HAP-1 (cell line): ENCODE measurements at regions not wholly inside any gene's neighbourhood (a gene's known extent, or its start where the extent isn't known, plus 50 kb on each side); places are given as distances from the start of the nearest gene placed in this dataset.
"Not testable (repeated sequence)": the region's sequence is repeated elsewhere in the genome, so short reads cannot be mapped to it uniquely, and the experiment has no call there.

ENCODE experiments used
- DNase-seq, 2 experiments: peaks; one replicate each; pipeline ENCODE4 v3.0.0-alpha.2; 2016 to 2020; ENCODE audit warnings: low spot score in 2 of 2
- H3K27me3 ChIP-seq: fragments of 250-450 bp; sonication (Bioruptor Pico); 2 replicates; pipeline ENCODE4 v1.5.1; 2020; ENCODE audit warnings: low read depth, mild to moderate bottlenecking, moderate library complexity
- H3K36me3 ChIP-seq: fragments of 250-450 bp; sonication (Bioruptor Pico); replicated peaks from 2 replicates; pipeline ENCODE4 v1.5.1; 2020; ENCODE audit warnings: mild to moderate bottlenecking
- H3K4me1 ChIP-seq: fragments of 250-450 bp; sonication (Bioruptor Pico); 2 replicates; pipeline ENCODE4 v1.5.1; 2020; ENCODE audit warnings: mild to moderate bottlenecking
- H3K4me3 ChIP-seq: fragments of 250-450 bp; sonication (Bioruptor Pico); 2 replicates; pipeline ENCODE4 v1.5.1; 2020; ENCODE audit warnings: mild to moderate bottlenecking, moderate library complexity
- H3K9me3 ChIP-seq: fragments of 250-450 bp; sonication (Bioruptor Pico); 2 replicates; pipeline ENCODE4 v1.5.1; 2020; ENCODE audit warnings: mild to moderate bottlenecking, moderate library complexity
- in situ Hi-C: fragments of 300-500 bp; cut with MboI; formaldehyde crosslinking; loops from 3 replicates; pipeline ENCODE4 v1.14.3; 2020; ENCODE audit warnings: low sequenced_read_pairs, inconsistent platforms, mixed read lengths

DNA sequence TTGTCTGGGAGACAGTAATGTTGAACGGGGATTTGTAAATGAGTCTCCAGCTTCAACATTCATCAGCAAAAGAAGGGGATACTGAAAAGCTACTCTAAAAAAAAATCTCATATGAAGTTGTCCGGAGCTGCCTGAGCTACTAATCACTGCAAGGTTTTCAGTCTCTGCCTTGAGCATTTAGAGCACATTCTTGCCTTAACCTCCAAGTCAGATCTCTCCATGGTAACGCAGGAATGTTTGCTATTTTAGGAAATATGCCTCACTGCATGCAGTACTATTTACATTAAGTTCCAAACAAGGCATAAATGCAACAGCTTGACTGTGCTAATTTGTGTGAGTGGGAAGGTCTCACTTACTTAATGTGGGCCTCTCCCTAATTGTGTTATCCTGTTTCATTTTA lies 152.8 kb downstream of the NBPF8 start:
- in situ Hi-C loops, H3K4me3 ChIP-seq: not testable (repeated sequence)

DNA sequence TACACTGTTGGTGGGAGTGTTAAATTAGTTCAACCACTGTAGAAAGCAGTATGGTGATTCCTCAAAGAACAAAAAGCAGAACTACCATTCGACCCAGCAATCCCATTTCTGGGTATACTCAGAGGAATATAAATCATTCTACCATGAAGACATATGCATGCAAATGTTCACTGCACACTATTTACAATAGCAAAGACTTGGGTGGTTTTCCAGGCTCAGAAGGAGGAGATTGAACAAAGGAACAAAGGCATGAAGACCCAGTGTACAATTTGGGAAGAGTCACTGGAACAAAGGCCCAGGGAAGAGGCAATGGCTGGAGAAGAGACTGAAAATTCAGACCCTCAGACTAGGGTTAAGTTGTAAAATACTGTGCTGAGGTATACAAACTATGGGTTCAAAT lies 148.5 kb upstream of the NBPF26 start:
- in situ Hi-C loops, DNase-seq, H3K36me3 ChIP-seq: not testable (repeated sequence)

More for the DNA sequence above, 152.8 kb downstream of the NBPF8 start:
- not testable (repeated sequence) for H3K36me3 ChIP-seq, H3K9me3 ChIP-seq, H3K27me3 ChIP-seq, DNase-seq, H3K4me1 ChIP-seq

DNA sequence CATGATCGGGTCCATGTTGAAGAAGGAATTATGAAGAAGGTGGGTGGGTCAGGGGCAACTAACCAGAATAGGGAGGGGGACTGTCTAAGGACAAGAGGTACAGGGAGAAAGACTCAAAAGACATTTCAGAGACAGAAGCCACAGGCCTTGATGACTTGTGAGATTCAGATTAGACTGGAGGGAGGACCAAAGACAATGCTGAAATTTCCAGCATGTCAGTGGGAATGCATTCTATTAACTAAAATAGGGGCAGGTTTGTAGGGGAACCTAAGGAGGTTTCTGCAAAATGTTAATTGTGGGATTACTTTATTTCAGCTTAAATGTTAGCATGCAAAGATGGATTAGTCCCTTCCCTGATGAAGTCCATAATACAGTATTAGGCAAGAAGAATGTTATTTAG lies 141.6 kb upstream of the NBPF26 start:
- DNase-seq, H3K4me3 ChIP-seq, H3K36me3 ChIP-seq, in situ Hi-C loops, H3K27me3 ChIP-seq, H3K4me1 ChIP-seq, H3K9me3 ChIP-seq: not testable (repeated sequence)

More for the DNA sequence above, 148.5 kb upstream of the NBPF26 start:
- not testable (repeated sequence) for H3K9me3 ChIP-seq, H3K4me3 ChIP-seq, H3K27me3 ChIP-seq, H3K4me1 ChIP-seq

GRCh38 chr1:120586053-120586452 lies 137.7 kb upstream of the NBPF26 start:
- H3K27me3 ChIP-seq, in situ Hi-C loops, DNase-seq, H3K36me3 ChIP-seq, H3K9me3 ChIP-seq, H3K4me3 ChIP-seq, H3K4me1 ChIP-seq: not testable (repeated sequence)

GRCh38 chr1:120588811-120589210 lies 134.9 kb upstream of the NBPF26 start:
- H3K36me3 ChIP-seq, DNase-seq, H3K4me3 ChIP-seq, H3K9me3 ChIP-seq, H3K27me3 ChIP-seq, in situ Hi-C loops, H3K4me1 ChIP-seq: not testable (repeated sequence)

GRCh38 chr1:120591774-120592173 lies 132.0 kb upstream of the NBPF26 start:
- H3K27me3 ChIP-seq, in situ Hi-C loops: not testable (repeated sequence)

GRCh38 chr1:120592943-120593342 lies 130.8 kb upstream of the NBPF26 start:
- DNase-seq, H3K4me3 ChIP-seq, H3K4me1 ChIP-seq, in situ Hi-C loops, H3K27me3 ChIP-seq, H3K36me3 ChIP-seq, H3K9me3 ChIP-seq: not testable (repeated sequence)

More at GRCh38 chr1:120591774-120592173, 132.0 kb upstream of the NBPF26 start:
- H3K4me3 ChIP-seq, H3K36me3 ChIP-seq, DNase-seq, H3K4me1 ChIP-seq, H3K9me3 ChIP-seq: not testable (repeated sequence)

- in situ Hi-C loops, H3K9me3 ChIP-seq, H3K27me3 ChIP-seq, H3K4me3 ChIP-seq, H3K36me3 ChIP-seq, H3K4me1 ChIP-seq, DNase-seq: not testable (repeated sequence)
These were observed 130.1 kb upstream of the NBPF26 start for GRCh38 chr1:120593648-120594047.

DNA sequence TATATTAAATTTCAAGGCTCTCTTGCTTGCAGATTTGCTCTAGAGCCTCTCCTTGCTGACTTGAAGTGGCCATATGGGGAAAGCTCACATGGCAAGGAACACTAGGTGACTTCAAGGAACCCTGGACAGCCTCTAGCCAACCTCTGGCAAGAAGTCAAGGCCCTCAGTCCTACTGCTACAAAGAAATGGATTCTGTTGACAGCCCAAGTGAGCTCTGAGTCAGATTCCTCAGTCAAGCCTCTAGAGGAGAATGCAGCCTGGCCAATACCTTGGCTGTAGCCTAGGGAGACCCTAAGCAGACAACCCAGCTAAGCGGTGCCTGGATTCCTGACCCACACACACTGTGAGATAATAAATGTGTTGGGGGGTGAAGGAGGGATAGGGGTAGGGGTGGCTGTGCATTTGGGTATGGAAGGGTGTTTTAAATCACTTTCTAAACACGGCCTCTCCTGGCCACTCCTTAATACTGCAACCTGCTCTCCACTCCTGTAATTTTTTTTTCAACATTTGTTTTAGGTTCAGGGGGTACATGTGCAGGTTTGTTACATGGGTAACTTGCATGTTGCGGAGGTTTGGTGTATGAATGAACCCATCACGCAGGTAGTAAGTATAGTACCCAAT lies 125.3 kb upstream of the NBPF26 start:
- DNase-seq, in situ Hi-C loops, H3K27me3 ChIP-seq: not testable (repeated sequence)

GRCh38 chr1:120599511-120599910 lies 124.2 kb upstream of the NBPF26 start:
- in situ Hi-C loops: not testable (repeated sequence)

More for the DNA sequence above, 125.3 kb upstream of the NBPF26 start:
- H3K9me3 ChIP-seq, H3K36me3 ChIP-seq, H3K4me1 ChIP-seq, H3K4me3 ChIP-seq: not testable (repeated sequence)

GRCh38 chr1:120600442-120601041 lies 123.2 kb upstream of the NBPF26 start:
- DNase-seq, in situ Hi-C loops, H3K9me3 ChIP-seq, H3K27me3 ChIP-seq, H3K4me3 ChIP-seq, H3K4me1 ChIP-seq, H3K36me3 ChIP-seq: not testable (repeated sequence)

More at GRCh38 chr1:120599511-120599910, 124.2 kb upstream of the NBPF26 start:
- H3K4me1 ChIP-seq, H3K27me3 ChIP-seq, DNase-seq, H3K36me3 ChIP-seq, H3K4me3 ChIP-seq, H3K9me3 ChIP-seq: not testable (repeated sequence)

GRCh38 chr1:120607882-120608281 lies 115.9 kb upstream of the NBPF26 start:
- H3K4me3 ChIP-seq, in situ Hi-C loops, H3K4me1 ChIP-seq, H3K36me3 ChIP-seq, DNase-seq, H3K9me3 ChIP-seq, H3K27me3 ChIP-seq: not testable (repeated sequence)

- H3K4me1 ChIP-seq, H3K9me3 ChIP-seq, H3K4me3 ChIP-seq, DNase-seq, H3K36me3 ChIP-seq, H3K27me3 ChIP-seq, in situ Hi-C loops: not testable (repeated sequence)
These were observed 115.3 kb upstream of the NBPF26 start for GRCh38 chr1:120608314-120609014.

- H3K36me3 ChIP-seq, in situ Hi-C loops, H3K4me1 ChIP-seq, H3K4me3 ChIP-seq, H3K27me3 ChIP-seq, DNase-seq, H3K9me3 ChIP-seq: not testable (repeated sequence)
These were observed 114.7 kb upstream of the NBPF26 start for GRCh38 chr1:120609015-120609573.
